8988T (cell line): ENCODE measurements at regions not wholly inside any gene's neighbourhood (a gene's known extent, or its start where the extent isn't known, plus 50 kb on each side); places are given as distances from the start of the nearest gene placed in this dataset.
A peak's percentile ranks its signal among the peaks of the same experiment; 100 is the strongest.
"Not testable (repeated sequence)": the region's sequence is repeated elsewhere in the genome, so short reads cannot be mapped to it uniquely, and the experiment has no call there.

Experiments used
- DNase-seq: peaks from one replicate; pipeline ENCODE4 v3.0.0; 2011

- not testable (repeated sequence) for DNase-seq
These were observed 243.2 kb downstream of the CWH43 start for GRCh38 chr4:49229243-49229642.

GRCh38 chr4:49229713-49230112 is 243.6 kb downstream of the CWH43 start:
- not testable (repeated sequence) for DNase-seq

- DNase-seq: not testable (repeated sequence)
These were observed 247.3 kb downstream of the CWH43 start for GRCh38 chr4:49233346-49233745.

GRCh38 chr4:49233749-49234148 is 247.7 kb downstream of the CWH43 start:
- not testable (repeated sequence) for DNase-seq

- not testable (repeated sequence) for DNase-seq
These were observed 248.3 kb downstream of the CWH43 start for GRCh38 chr4:49234382-49234781.

- DNase-seq: not testable (repeated sequence)
These were observed 249.5 kb downstream of the CWH43 start for GRCh38 chr4:49235413-49236160.

GRCh38 chr4:49236474-49236873 is 250.4 kb downstream of the CWH43 start:
- DNase-seq: not testable (repeated sequence)

GRCh38 chr4:49241295-49241694 is 255.2 kb downstream of the CWH43 start:
- DNase-seq: not testable (repeated sequence)

- not testable (repeated sequence) for DNase-seq
These were observed 276.7 kb downstream of the CWH43 start for GRCh38 chr4:49262786-49263185.

GRCh38 chr4:49270435-49270834 is 284.4 kb downstream of the CWH43 start:
- DNase-seq: not testable (repeated sequence)

- DNase-seq: not testable (repeated sequence)
These were observed 284.8 kb downstream of the CWH43 start for GRCh38 chr4:49270912-49271311.

GRCh38 chr4:49285905-49286304 is 299.8 kb downstream of the CWH43 start:
- not testable (repeated sequence) for DNase-seq

GRCh38 chr4:49286926-49287745 is 301.1 kb downstream of the CWH43 start:
- DNase-seq: not testable (repeated sequence)

GRCh38 chr4:49287893-49288292 is 301.8 kb downstream of the CWH43 start:
- DNase-seq: peak; percentile 1

GRCh38 chr4:49288796-49289195 is 302.7 kb downstream of the CWH43 start:
- DNase-seq: not testable (repeated sequence)

GRCh38 chr4:49314815-49315214 is 328.7 kb downstream of the CWH43 start:
- DNase-seq: not testable (repeated sequence)

GRCh38 chr4:49320725-49321410 is 334.8 kb downstream of the CWH43 start:
- not testable (repeated sequence) for DNase-seq

GRCh38 chr4:49321511-49322300 is 335.6 kb downstream of the CWH43 start:
- DNase-seq: not testable (repeated sequence)

GRCh38 chr4:49322610-49323572 is 336.8 kb downstream of the CWH43 start:
- DNase-seq: not testable (repeated sequence)

- not testable (repeated sequence) for DNase-seq
These were observed 337.5 kb downstream of the CWH43 start for GRCh38 chr4:49323573-49323940.
